K562 (cell line): ENCODE measurements at regions not wholly inside any gene's neighbourhood (a gene's known extent, or its start where the extent isn't known, plus 50 kb on each side); places are given as distances from the start of the nearest gene placed in this dataset.
A peak's percentile ranks its signal among the peaks of the same experiment; 100 is the strongest.
"Not testable (repeated sequence)": the region's sequence is repeated elsewhere in the genome, so short reads cannot be mapped to it uniquely, and the experiment has no call there.

ENCODE experiments used
- ATAC-seq: fragments of 200-7000 bp; cut with Tn5 transposase; 3 replicates; pipeline ENCODE4 v1.9.1; 2020; ENCODE audit warnings: moderate library complexity
- BruUV-seq: library from RNA; stranded (reverse); fragments of 400-500 nt; replicated peaks from 2 replicates; lab custom pipeline; 2021; lab: Mats Ljungman, UMichigan
- CTCF ChIA-PET: fragments of 300-600 bp; formaldehyde crosslinking; extraction: SDS; loops from one replicate; lab custom pipeline; 2021; ENCODE audit warnings: low intra/inter-chr PET ratio; lab: Yijun Ruan, JAX
- POLR2A ChIA-PET: fragments of 300-600, 350-650 bp; sonication (Branson Sonifier 250); formaldehyde crosslinking; extraction: SDS; loops from one replicate; lab custom pipeline; 2021; ENCODE audit warnings: antibody characterized with exemption, inconsistent platforms; lab: Yijun Ruan, JAX
- DNase-seq, 4 experiments: peaks; one replicate each; pipeline versions ENCODE4 v3.0.0 to v3.0.0-alpha.2; 2011 to 2018; ENCODE audit warnings: low spot score in 3 of 4, mixed read lengths in 3 of 4; ENCODE audit errors: extremely low read depth in 1 of 4
- FAIRE-seq: peaks from 2 replicates; lab custom pipeline; 2011; peaks lifted over from hg19 to GRCh38; lab: Jason Lieb, UNC
- H2AFZ ChIP-seq: 2 replicates; pipeline ENCODE4 v1.6.0; 2011; ENCODE audit warnings: low read depth, low read length, control low read depth, inconsistent platforms
- H3K27ac ChIP-seq: fragments of 200-600 bp; 3 replicates; pipeline ENCODE4 v1.8.0; 2011; ENCODE audit warnings: low read depth, mild to moderate bottlenecking, control low read depth, inconsistent platforms, low read length, moderate library complexity, mixed read lengths; ENCODE audit errors: extremely low read depth
- H3K27me3 ChIP-seq, 2 experiments: fragments of 300-600 bp in 1 of 2; 2 replicates in 1 of 2; 3 replicates in 1 of 2; pipeline versions ENCODE4 v1.6.0 to v1.8.0; 2011; ENCODE audit warnings: inconsistent platforms in 2 of 2, low read length in 2 of 2, mild to moderate bottlenecking in 1 of 2, mixed read lengths in 1 of 2, moderate library complexity in 1 of 2; ENCODE audit not compliant: control insufficient read depth in 2 of 2, insufficient read depth in 2 of 2
- H3K36me3 ChIP-seq: fragments of 300-600 bp; 3 replicates; pipeline ENCODE4 v1.8.0; 2011; ENCODE audit warnings: mild to moderate bottlenecking, low read length, inconsistent platforms; ENCODE audit not compliant: control insufficient read depth, insufficient read depth
- H3K4me1 ChIP-seq, 2 experiments: fragments of 200-600 bp in 1 of 2; replicated peaks in 1 of 2; 2 replicates in 1 of 2; 3 replicates in 1 of 2; pipeline versions ENCODE4 v1.5.1 to v1.8.0; 2011; ENCODE audit warnings: inconsistent platforms in 2 of 2, low read length in 2 of 2, mild to moderate bottlenecking in 1 of 2, mixed read lengths in 1 of 2, moderate library complexity in 1 of 2; ENCODE audit not compliant: control insufficient read depth in 2 of 2, insufficient read depth in 2 of 2
- H3K4me2 ChIP-seq: 2 replicates; pipeline ENCODE4 v1.6.1; 2011; ENCODE audit warnings: low read length, control low read depth, inconsistent platforms, mixed read lengths; ENCODE audit not compliant: insufficient read depth
- H3K4me3 ChIP-seq: fragments of 200-600 bp; sonication (generic), shearing (Covaris generic); 2 replicates; pipeline ENCODE4 v1.5.1; 2016; ENCODE audit warnings: control low read depth, inconsistent platforms
- H3K79me2 ChIP-seq: fragments of 200-600 bp; 3 replicates; pipeline ENCODE4 v1.8.0; 2011; ENCODE audit warnings: low read length, inconsistent platforms; ENCODE audit not compliant: control insufficient read depth, insufficient read depth
- H3K9ac ChIP-seq, 2 experiments: 2 replicates each; pipeline versions ENCODE4 v1.6.0 to v1.6.1; 2011; ENCODE audit warnings: low read depth in 2 of 2, low read length in 2 of 2, control low read depth in 1 of 2, inconsistent platforms in 1 of 2, mild to moderate bottlenecking in 1 of 2, mixed read lengths in 1 of 2; ENCODE audit not compliant: insufficient read depth in 1 of 2
- H3K9me1 ChIP-seq: one replicate; pipeline ENCODE4 v1.6.0; 2011; ENCODE audit warnings: inconsistent platforms, mild to moderate bottlenecking, low read length, moderate library complexity; ENCODE audit not compliant: control insufficient read depth, insufficient read depth
- H3K9me3 ChIP-seq: replicated peaks from 2 replicates; pipeline ENCODE4 v1.5.1; 2011; ENCODE audit warnings: low read depth, low read length, inconsistent platforms; ENCODE audit not compliant: control insufficient read depth, insufficient read depth
- H4K20me1 ChIP-seq: replicated peaks from 2 replicates; pipeline ENCODE4 v1.6.1; 2011; ENCODE audit warnings: low read length, inconsistent platforms, mixed read lengths; ENCODE audit not compliant: control insufficient read depth, insufficient read depth
- CEBPB ChIP-seq: fragments of 450-650 bp; IDR thresholded peaks from 2 replicates; pipeline ENCODE4 v1.6.1; 2016; ENCODE audit warnings: missing genetic modification characterization, missing compliant biosample characterization
- CEBPG ChIP-seq, 3 experiments: fragments of 200-800 bp in 1 of 3; sonication (Bioruptor generic) in 1 of 3; sonication (generic) in 1 of 3; formaldehyde crosslinking in 1 of 3; IDR thresholded peaks in 2 of 3; conservative IDR thresholded peaks in 1 of 3; 2 replicates each; pipeline versions ENCODE4 v1.6.1 to v1.8.0; 2016 to 2022; ENCODE audit warnings: missing compliant biosample characterization in 2 of 3, missing genetic modification characterization in 2 of 3, mild to moderate bottlenecking in 1 of 3, missing genetic modification reagents in 1 of 3
- FOSL1 ChIP-seq: fragments of 200-800 bp; sonication (Bioruptor generic); conservative IDR thresholded peaks from 2 replicates; pipeline ENCODE4 v1.6.1; 2016; ENCODE audit warnings: missing genetic modification characterization, missing compliant biosample characterization
- RAD51 ChIP-seq: fragments of 450-650 bp; IDR thresholded peaks from 2 replicates; pipeline ENCODE4 v1.7.1; 2016; ENCODE audit warnings: low read depth, mild to moderate bottlenecking, borderline replicate concordance
- TOE1 ChIP-seq, 2 experiments: fragments of 450-650 bp in 1 of 2; sonication (generic) in 1 of 2; formaldehyde crosslinking in 1 of 2; IDR thresholded peaks; 2 replicates each; pipeline versions ENCODE4 v1.7.1 to v1.8.0; 2016 to 2022; ENCODE audit warnings: borderline replicate concordance in 2 of 2, mild to moderate bottlenecking in 2 of 2, antibody characterized with exemption in 1 of 2, inconsistent platforms in 1 of 2, low read depth in 1 of 2, missing genetic modification reagents in 1 of 2, moderate library complexity in 1 of 2
- WGBS: fragments of 100-300 bp; shearing (Covaris generic); methylation state at CpG from one replicate; pipeline ENCODE4 v1.1.6; 2016; ENCODE audit warnings: low coverage, mixed read lengths; ENCODE audit not compliant: insufficient coverage; ENCODE audit errors: missing lambda C conversion rate; 5-methylcytosine and 5-hydroxymethylcytosine counted together
- in situ Hi-C: fragments of 300-500 bp; cut with MboI; formaldehyde crosslinking; loops from 4 replicates; pipeline ENCODE4 v1.15.0; 2018; ENCODE audit warnings: inconsistent platforms, mixed read lengths
- intact Hi-C: fragments of 100-400 bp; cut with micrococcal nuclease; formaldehyde crosslinking; loops from 2 replicates; pipeline ENCODE4 v1.14.2; 2022
- TF ChIP-seq, protein P1 (sequence below), 2 experiments: fragments of 450-650 bp; IDR thresholded peaks; 2 replicates each; pipeline ENCODE4 v1.6.1; 2016; ENCODE audit warnings: mild to moderate bottlenecking in 2 of 2, borderline replicate concordance in 1 of 2, low read depth in 1 of 2, moderate library complexity in 1 of 2
- TF ChIP-seq, protein P2 (sequence below): fragments of 450-650 bp; formaldehyde crosslinking; IDR thresholded peaks from 2 replicates; pipeline ENCODE4 v1.4.0; 2020; ENCODE audit warnings: mild to moderate bottlenecking, mixed read lengths

GRCh38 chr17:15847447-15848229 is 97.3 kb upstream of the ADORA2B start:
- H2AFZ ChIP-seq; H3K79me2 ChIP-seq; H3K9me1 ChIP-seq; H3K27me3 ChIP-seq; BruUV-seq; H3K36me3 ChIP-seq; POLR2A ChIA-PET; H3K27ac ChIP-seq; H3K4me2 ChIP-seq; H3K9me3 ChIP-seq; H4K20me1 ChIP-seq; intact Hi-C loops; in situ Hi-C loops; CTCF ChIA-PET; DNase-seq; H3K9ac ChIP-seq; H3K4me1 ChIP-seq; H3K4me3 ChIP-seq; TF ChIP-seq TOE1 (CRISPR knock-in tag; IDR thresholded peaks at IDR 0.05; ENCODE audit: borderline replicate concordance, low read depth); CEBPG (CRISPR knock-in tag; IDR thresholded peaks at IDR 0.05): not testable (repeated sequence)
- WGBS: 18% methylated on average over 3 of the region's 6 CpGs
- FAIRE-seq: peak; percentile 59
- TF ChIP-seq TOE1 (IDR thresholded peaks at IDR 0.05; ENCODE audit: borderline replicate concordance) (peak; percentile 46; the same call in 1 of the 2 replicates), FOSL1 (0 out of 2 replicates have a peak, but pooled peaks have one; percentile 22), CEBPB (tag) (0 out of 2 replicates have a peak, but pooled peaks have one; percentile 8), RAD51 (peak; percentile 39; the same call in 1 of the 2 replicates), CEBPG (tag; conservative IDR thresholded peaks at IDR 0.05 in 1 of 2, IDR thresholded peaks at IDR 0.05 in 1 of 2) (peak in 1 of 2 experiments; percentile 40; a peak in 1 of 4 replicates)
- TF ChIP-seq, protein P1, sequence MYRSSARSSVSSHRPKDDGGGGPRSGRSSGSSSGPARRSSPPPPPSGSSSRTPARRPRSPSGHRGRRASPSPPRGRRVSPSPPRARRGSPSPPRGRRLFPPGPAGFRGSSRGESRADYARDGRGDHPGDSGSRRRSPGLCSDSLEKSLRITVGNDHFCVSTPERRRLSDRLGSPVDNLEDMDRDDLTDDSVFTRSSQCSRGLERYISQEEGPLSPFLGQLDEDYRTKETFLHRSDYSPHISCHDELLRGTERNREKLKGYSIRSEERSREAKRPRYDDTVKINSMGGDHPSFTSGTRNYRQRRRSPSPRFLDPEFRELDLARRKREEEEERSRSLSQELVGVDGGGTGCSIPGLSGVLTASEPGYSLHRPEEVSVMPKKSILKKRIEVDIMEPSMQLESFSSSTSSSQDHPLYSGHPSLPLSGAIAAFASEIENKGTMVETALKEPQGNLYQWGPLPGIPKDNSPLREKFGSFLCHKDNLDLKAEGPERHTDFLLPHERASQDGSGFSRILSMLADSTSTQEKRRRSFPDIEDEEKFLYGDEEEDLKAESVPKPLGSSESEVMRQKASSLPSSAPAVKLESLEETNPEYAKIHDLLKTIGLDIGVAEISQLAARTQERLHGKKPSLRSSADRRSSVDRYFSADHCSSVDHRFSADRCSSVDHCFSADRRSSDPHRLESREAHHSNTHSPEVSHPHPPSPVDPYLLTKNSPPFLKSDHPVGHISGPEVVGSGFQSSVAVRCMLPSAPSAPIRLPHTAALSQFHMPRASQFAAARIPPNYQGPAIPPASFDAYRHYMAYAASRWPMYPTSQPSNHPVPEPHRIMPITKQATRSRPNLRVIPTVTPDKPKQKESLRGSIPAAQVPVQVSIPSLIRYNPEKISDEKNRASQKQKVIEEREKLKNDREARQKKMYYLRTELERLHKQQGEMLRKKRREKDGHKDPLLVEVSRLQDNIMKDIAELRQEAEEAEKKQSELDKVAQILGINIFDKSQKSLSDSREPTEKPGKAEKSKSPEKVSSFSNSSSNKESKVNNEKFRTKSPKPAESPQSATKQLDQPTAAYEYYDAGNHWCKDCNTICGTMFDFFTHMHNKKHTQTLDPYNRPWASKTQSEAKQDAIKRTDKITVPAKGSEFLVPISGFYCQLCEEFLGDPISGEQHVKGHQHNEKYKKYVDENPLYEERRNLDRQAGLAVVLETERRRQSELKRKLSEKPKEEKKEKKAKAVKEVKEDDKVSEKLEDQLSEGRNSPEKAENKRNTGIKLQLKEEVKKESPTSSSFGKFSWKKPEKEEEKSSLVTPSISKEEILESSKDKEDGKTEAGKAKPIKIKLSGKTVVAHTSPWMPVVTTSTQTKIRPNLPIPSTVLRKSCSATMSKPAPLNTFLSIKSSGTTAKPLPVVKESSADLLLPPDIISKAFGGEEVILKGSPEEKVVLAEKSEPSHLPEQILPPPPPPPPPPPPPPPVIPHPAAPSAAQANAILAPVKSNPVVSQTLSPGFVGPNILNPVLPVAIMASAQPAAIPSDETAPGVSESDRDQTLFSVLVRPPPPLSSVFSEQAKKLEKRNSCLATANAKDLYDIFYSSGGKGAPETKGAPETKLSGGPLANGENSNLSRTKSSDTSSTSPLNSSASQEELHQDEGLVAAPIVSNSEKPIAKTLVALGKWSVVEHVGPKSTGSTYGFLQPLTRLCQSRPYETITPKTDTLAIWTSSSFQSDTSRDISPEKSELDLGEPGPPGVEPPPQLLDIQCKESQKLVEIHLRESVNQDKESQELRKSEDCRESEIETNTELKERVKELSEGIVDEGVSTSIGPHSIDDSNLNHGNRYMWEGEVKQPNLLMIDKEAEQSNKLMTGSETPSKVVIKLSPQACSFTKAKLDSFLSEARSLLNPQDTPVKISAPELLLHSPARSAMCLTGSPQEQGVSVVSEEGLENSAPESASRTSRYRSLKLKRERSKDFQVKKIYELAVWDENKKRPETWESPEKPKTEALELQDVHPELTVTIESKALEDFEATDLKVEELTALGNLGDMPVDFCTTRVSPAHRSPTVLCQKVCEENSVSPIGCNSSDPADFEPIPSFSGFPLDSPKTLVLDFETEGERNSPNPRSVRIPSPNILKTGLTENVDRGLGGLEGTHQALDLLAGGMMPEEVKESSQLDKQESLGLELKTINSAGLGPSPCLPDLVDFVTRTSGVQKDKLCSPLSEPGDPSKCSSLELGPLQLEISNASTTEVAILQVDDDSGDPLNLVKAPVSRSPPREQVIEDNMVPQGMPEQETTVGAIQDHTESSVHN (IDR thresholded peaks at IDR 0.05; ENCODE audit: borderline replicate concordance in 1 of 2, low read depth in 1 of 2): 0 out of 4 replicates have a peak, but pooled peaks of 1 of the 2 experiments have one; percentile 27
- TF ChIP-seq, protein P2, sequence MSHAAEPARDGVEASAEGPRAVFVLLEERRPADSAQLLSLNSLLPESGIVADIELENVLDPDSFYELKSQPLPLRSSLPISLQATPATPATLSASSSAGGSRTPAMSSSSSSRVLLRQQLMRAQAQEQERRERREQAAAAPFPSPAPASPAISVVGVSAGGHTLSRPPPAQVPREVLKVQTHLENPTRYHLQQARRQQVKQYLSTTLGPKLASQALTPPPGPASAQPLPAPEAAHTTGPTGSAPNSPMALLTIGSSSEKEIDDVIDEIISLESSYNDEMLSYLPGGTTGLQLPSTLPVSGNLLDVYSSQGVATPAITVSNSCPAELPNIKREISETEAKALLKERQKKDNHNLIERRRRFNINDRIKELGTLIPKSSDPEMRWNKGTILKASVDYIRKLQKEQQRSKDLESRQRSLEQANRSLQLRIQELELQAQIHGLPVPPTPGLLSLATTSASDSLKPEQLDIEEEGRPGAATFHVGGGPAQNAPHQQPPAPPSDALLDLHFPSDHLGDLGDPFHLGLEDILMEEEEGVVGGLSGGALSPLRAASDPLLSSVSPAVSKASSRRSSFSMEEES: 0 out of 2 replicates have a peak, but pooled peaks have one; percentile 10
- ATAC-seq: peak; percentile 67
